NCI-H2196 (cell line): ENCODE measurements at regions not wholly inside any gene's neighbourhood (a gene's known extent, or its start where the extent isn't known, plus 50 kb on each side); places are given as distances from the start of the nearest gene placed in this dataset.

Source experiments
- DNase-seq: peaks from one replicate; lab custom pipeline; 2025; ENCODE audit not compliant: unreplicated experiment; lab: John Stamatoyannopoulos, UW

DNA sequence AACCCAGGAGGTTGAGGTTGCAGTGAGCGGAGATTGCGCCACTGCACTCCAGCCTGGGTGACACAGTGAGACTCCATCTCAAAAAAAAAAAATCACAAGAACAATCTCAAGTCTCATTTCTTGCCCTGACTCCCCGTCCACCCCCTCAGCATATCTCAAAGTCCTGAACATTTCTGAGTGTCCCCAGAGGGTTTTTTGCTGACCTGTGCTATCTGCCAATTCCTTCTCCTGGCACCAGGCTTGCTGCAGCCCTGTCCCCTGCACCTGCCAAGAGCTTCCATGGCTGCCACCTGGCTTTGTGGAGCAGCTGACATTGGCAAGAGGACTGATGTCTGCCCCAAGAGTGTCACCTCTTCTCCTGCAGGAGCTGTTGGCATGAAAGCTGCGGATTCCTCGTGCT, 54.9 kb upstream of the PTPRT start:
- DNase-seq, result no peak

DNA sequence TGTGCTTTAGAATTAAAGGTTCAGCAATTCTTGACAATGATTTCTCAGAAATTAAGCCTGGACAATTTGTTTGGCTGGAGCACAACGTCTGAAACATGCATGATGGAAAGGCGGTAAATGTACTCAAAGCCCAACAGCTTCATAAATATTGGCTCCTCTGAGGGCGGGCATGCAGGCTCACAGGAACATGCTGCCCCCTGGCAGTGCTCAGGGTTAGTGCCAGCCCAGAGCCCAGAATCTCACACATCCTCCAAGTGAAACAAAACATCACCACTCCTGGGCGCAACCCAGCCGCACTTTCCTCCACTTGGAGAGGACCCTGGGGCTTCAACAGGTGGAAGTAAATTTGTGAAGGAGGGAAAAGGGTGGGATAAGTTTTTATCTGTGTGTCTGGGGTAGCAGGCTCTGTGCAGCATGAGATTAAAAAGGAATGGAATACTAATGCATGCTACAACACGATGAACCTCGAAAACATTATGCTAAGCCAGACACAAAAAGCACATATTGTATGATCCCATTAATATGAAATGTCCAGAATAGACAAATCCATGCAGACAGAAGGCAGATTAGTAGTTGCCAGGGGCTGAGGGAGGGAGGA, 54.1 kb upstream of the PTPRT start:
- no peak for DNase-seq

- DNase-seq, result no peak
Measured at GRCh38 chr20:43241057-43241702, 51.5 kb upstream of the PTPRT start.
